CD4-positive, alpha-beta T cell treated with Interleukin-4 for 1 hour (primary cell): ENCODE measurements at regions not wholly inside any gene's neighbourhood (a gene's known extent, or its start where the extent isn't known, plus 50 kb on each side); places are given as distances from the start of the nearest gene placed in this dataset.

Experiments
- DNase-seq, 2 donors: peaks; one replicate each; pipeline ENCODE4 v3.0.0-alpha.2; 2020 to 2022

GRCh38 chr11:91209306-91209705 lies 986.5 kb upstream of the CHORDC1 start:
- DNase-seq = no peak

DNA sequence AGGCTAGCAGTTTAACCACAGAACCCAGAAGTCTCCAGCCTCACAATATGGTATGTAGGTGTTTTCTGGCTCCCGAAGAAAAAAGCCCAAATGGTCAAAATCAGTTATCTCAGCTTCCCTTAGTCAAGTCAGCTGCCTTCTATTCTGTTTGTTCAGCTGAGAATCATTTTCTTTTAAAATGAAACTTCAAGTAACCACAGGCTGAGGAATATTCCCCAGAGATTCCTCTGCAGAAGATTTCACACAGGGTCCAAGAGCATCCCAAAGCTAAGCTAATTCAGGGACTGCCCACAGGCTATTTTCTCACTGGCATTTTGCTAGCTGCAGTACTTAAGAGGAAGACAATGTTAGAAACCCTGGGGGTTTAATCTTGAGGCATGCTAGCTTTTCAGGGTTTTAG lies 977.0 kb upstream of the CHORDC1 start:
- DNase-seq = no peak

GRCh38 chr11:91194546-91194945 lies 971.7 kb upstream of the CHORDC1 start:
- no peak for DNase-seq

DNA sequence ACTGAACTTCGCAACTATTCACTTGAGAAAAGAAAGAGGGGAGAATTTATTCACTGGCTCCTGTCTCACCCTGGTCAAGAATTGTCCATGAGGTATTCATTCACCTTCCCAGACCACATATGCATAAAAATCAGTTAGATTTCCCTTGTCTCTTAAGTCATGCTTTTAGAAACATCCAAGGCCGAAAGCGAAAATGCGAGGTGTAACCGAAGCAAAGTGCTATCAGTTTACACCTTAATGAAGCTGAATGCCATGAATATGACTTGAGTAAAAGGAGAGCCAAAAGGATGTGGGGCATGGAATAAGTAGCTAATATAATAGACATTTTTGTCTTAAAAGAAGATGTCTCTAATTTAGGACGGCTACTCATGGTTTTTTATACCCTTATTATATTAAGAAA lies 965.6 kb upstream of the CHORDC1 start:
- no peak for DNase-seq

DNA sequence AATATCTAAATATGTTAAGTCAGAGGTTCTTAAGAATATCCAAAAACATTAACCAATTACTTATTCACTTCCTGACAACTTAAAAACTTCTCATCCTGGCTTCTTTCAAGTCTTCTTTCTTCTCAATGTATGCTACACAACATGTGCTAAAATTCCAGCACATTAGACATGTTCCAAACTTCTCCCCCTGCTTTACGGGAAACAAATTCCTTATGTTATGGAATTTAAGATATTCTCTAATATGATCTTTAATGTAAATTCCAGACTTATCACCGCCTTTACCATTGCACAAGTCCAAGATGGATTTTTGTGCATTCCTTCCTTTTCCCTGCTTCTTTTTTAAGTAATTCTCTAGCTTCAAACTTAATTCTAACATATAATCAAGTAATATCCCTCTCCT lies 964.5 kb upstream of the CHORDC1 start:
- no peak for DNase-seq

- DNase-seq = no peak
Observed at GRCh38 chr11:91178366-91178765, 955.5 kb upstream of the CHORDC1 start.

- DNase-seq = no peak
Observed at GRCh38 chr11:91174734-91175133, 951.9 kb upstream of the CHORDC1 start.

DNA sequence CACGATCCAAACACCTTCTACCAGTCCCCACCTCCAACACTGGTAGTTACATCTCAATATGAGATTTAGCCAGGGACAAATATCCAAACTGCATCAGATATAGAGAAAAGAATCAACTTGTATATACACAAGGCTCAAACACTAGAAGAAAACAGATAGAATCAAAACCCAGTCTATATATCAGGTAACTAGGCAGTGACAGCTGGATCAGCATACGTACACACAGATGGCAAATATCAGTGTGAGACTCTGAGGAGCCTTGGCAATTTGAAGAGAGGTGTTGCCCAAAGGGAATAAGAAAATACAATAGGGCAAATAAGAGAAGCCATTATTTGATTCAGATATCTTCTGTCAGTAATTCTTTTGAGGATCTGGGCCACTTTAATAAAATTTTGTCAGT lies 951.3 kb upstream of the CHORDC1 start:
- no peak for DNase-seq

DNA sequence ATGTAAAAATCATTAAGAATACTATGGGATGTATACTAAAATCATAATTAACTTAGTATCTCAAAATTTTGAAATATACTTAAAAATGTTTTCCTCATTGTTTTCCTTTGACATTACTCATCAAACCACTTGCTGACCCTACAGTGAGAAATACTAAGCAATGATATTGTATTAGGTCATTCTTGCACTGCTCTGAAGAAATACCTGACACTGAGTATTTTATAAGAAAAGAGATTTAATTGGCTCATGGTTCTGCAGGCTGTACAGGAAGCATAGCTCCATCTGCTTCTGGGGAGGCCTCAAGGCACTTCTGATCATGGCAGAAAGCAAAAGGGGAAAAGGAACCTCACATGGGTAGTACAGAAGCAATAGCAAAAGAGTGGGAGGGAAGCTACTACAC lies 950.9 kb upstream of the CHORDC1 start:
- DNase-seq = no peak

DNA sequence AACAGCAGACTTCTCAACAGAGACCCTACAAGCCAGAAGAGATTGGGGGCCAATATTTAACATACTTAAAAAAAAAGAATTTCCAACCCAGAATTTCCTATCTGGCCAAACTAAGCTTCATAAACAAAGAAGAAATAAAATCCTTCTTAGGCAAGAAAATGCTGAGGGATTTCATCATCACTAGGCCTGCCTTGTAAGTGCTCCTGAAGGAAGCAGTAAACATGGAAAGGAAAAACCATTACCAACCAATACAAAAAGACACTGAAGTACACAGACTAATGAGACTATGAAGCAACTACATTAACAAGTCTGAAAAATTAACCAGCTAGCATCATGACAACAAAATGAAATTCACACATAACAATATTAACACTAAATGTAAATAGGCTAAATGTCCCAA lies 947.9 kb upstream of the CHORDC1 start:
- no peak for DNase-seq

- DNase-seq = no peak
Observed at GRCh38 chr11:91164452-91164822, 941.6 kb upstream of the CHORDC1 start.

DNA sequence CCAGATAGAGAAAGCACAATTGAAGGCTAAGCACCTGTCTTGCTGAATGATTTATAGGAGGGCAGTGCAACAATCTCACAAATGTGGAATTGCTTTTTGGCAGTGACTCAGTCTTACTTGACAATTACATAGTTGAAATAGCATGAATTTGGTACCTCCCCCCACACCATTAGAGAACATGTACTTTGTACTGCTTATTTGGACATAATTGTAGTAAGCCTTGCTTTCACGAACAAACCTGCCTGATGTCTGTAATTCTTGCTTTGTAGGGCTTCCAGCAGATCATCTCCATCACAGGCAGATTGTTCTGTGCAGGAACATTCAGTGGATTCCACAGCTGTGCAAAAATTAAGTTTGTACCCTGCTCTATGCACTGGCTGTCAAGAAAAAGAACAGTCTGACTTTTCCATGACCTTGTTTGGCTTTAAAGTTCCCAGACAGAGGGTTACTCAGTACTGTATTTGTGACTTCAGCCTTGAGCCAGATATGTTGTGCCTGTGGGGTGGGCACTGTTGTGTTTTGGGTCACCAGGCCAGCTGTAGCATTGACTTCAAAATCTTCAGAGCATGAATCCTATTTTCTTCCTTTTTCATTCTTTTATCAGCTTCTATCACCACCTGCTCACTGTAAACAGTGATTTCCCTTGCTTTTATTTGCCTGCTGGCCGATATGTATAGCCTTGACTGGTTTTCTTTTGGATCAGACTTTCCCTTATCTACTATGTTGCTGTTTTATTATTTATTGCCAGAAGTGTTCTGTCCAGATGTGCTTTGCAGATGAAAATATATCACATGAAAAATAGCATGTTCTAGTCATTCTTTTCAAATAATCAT lies 941.0 kb upstream of the CHORDC1 start:
- no peak for DNase-seq

GRCh38 chr11:91160661-91161060 lies 937.8 kb upstream of the CHORDC1 start:
- DNase-seq = no peak

DNA sequence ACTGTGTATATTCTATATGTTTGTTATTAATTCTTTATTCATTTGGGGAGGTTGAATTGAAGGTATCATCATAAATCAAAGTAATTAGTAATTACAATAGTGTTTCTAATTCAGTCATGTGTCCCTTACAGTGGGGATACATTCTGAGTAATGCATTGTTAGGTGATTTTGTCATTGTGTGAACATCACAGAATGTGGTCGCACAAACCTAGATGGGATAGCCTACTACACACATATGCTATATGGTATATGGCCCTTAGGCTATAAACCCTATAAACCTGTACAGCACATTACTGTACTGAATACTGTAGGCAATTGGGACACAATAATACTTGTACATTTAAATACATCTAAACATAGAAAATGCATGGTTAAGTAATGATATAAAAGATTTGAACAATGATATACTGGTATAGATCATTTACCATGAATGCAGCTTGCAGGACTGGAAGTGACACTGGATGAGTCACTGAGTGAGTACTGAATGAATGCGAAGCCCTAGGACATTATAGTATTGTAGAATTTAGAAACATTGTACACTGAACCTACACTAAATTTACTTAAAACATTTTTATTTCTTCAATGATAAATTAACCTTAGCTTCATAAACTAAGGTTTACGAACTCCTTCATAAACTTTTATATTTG lies 936.2 kb upstream of the CHORDC1 start:
- no peak for DNase-seq

DNA sequence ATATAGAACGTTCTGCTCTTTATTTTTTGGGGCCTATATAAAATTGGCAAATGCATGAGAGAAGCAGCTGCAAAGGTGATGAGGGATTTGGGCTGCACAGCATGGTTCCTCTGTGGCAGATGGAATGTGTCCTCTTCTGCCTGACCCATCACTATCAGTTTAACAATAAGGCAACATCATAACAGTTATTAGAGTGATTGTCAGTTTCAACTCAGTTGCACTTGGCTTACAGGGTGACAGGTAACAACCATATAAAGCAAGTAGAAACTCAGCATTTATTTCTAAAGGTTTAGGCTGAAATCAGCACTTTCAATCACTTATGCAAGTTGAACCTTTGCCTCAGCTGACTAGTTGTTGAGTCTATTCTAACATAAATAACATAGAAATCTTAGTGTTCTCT lies 935.4 kb upstream of the CHORDC1 start:
- no peak for DNase-seq

DNA sequence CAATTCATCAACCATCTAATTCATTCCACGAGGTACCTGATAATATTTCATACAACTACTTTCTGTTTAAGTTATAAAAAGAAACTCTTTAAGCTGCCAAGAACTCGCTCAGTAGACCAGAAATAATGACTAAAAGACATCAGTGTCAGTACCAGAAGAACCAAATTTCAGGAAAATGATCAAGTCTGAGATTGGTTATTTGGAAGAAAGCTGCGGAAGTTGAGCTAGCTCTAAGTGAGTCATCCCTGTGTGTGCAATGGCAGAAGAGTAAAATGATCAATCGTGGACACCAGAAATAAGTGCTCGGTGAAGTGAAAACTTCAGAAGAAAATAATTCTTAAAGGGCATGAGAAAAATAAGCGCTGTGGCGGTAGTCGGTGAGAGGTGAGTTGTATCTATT lies 933.2 kb upstream of the CHORDC1 start:
- DNase-seq = no peak

- DNase-seq = no peak
Observed at GRCh38 chr11:91147885-91148284, 925.0 kb upstream of the CHORDC1 start.

DNA sequence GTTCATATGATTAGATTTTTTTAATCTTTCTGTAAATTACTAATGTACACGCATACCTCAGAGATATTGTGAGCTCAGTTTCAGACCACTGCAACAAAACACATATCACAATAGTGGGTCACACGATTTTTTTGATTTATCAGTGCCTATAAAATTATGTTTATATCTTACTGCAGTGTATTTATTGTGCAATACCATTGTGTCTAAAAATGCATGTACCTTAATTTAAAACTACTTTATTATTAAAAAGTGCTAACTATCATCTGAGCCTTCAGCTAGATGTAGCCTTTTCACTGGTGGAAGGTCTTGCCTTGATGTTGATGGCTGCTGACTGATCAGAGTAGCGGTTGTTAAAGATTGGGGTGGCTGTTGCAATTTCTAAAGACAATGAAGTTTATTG lies 918.8 kb upstream of the CHORDC1 start:
- no peak for DNase-seq

GRCh38 chr11:91136631-91137030 lies 913.8 kb upstream of the CHORDC1 start:
- DNase-seq = no peak

- DNase-seq = no peak
Observed at GRCh38 chr11:91133361-91133760, 910.5 kb upstream of the CHORDC1 start.

DNA sequence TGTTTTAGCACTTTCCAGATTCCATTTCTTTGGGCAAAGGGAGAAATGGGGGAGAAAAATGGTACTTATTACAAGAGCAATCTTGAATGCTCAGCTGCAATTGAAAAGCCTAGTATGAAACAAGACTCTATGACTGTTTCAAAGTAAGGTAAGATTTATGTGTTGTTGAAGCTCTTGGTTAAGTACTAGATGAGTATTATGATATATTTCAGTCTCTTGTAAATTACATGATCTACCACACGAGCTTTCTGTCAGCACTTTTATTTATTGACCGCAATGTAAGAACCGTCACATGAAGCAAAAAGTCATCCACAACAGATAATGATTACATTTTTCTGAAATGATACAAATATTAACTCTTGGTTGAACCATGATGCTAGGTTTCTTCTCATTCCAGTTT lies 906.7 kb upstream of the CHORDC1 start:
- DNase-seq = no peak

DNA sequence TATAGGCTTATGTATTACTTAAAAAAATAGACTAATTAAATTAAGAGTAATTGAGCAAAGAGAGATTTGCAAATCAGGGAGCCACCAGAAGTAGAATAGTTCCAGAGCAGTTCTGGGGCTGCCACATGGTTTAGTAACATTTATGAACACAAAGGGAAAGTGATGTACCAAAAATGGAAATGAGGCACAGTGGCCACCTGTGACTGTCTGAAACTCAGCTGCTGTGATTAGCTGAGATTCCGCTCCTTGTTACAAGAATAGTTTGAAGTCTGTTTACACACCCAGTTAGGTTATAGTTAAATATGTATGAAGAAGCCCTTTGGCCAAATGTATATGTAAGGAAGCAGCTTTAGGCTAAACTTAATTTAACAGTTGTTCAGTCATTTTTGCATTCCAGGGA lies 901.5 kb upstream of the CHORDC1 start:
- no peak for DNase-seq

GRCh38 chr11:91115116-91115515 lies 892.3 kb upstream of the CHORDC1 start:
- no peak for DNase-seq

DNA sequence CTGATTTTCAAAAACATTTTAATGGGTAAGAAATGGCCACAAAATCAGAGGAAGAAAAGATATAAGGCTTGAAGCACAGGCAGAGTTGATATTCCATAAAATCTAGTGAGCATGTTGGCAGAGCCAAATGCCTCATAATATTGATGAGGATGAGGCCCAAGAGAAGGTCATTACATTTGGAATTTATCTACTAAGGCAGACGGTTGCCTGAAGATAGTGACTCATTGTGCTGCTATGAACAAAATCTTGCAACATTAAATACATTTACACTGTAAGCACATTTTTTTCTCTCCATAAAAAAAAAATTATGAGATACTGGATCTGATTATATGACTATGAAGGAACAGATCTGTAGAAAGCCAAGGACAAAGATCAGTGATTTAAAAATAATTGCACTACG lies 881.4 kb upstream of the CHORDC1 start:
- DNase-seq = no peak

DNA sequence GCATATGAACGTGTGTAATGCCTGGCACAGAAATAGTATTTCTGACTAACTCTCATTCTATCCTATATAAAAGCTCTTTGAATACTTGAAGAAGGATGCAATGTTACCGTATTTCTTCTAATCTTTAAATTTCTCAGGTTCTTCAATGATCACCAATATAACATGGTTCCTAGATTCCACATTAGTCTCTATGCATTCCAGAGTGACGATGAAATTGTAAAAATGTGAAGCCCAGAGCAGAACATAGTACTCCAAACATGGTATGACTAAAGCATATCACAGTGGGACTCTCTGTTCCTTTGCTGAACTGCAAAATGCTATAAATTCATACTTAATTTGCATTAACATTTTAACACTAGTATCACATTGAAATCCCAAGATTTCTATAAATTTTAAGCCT lies 877.6 kb upstream of the CHORDC1 start:
- no peak for DNase-seq
